UCSD-AML1 (cell line): ENCODE measurements at regions not wholly inside any gene's neighbourhood (a gene's known extent, or its start where the extent isn't known, plus 50 kb on each side); places are given as distances from the start of the nearest gene placed in this dataset.
"Not testable (repeated sequence)": the region's sequence is repeated elsewhere in the genome, so short reads cannot be mapped to it uniquely, and the experiment has no call there.

Experiments used
- DNase-seq: peaks from one replicate; lab custom pipeline; 2025; ENCODE audit not compliant: unreplicated experiment; lab: John Stamatoyannopoulos, UW

DNA sequence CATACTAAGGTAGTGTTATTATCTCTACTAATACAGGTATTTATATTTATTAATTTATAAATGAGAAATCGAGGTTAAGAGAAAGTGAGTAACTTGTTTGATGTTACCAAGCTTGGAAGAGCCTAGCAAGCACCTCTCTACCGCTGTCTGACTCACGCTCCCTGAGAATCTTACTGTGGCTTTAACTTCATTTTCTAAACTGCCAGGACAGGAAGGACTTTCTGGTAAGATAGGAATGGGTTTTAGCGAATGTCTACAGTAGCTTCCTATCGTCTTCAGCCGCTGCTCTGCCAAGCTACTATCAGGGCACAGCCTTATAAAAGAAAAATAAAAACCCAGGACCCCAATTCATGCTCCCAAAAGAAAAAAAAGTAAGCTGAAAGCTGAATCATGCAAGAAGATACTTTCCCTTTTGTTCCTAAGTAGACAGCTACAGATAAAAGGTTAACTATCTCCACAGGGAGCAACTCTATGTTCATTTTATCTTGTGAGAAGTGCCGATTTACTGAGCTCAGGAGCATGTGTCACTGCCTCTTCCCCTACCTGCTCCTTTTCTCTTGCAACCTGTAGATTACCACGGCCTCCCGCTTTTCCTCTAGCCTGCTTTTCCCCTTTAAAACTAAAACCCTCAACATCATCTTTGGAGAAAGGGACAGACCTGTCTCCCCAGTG is 60.2 kb downstream of the THNSL1 start:
- no peak for DNase-seq

DNA sequence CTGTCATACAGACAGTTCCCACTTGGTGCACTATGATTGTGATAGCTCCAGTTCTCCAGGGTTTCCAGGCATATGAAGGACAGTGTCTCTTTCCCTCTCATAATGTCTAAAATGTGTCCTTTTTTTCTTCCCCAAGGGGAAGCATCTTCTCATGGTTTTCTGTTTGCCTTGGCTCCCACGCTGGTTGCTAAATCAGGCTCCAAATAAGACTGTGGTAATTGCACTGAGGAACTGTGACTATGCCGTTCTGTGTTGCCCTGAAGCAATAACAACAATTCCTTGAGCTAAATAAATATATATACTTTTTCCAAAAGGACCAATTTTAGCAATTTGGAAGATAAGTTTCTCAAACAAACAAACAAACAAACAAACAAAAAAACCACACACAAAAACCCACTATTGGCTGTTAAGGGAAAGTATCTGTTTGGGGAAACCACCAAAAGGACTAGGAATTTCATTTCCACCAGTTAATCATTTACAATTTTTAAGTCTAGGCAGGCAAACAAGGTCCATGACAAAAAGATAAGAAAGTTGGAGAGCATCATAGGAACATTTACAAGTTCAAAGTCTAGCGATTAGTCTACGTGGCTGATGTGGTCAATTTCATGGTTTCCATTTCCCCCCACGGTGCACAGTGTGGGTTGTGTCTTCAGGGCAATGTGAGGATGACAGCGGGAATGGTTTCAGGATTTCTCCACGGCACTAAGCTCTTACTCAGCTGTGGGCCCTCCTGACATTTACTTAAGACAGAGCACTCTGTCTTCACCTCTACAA is 62.4 kb downstream of the THNSL1 start:
- DNase-seq = peak; percentile 19

DNA sequence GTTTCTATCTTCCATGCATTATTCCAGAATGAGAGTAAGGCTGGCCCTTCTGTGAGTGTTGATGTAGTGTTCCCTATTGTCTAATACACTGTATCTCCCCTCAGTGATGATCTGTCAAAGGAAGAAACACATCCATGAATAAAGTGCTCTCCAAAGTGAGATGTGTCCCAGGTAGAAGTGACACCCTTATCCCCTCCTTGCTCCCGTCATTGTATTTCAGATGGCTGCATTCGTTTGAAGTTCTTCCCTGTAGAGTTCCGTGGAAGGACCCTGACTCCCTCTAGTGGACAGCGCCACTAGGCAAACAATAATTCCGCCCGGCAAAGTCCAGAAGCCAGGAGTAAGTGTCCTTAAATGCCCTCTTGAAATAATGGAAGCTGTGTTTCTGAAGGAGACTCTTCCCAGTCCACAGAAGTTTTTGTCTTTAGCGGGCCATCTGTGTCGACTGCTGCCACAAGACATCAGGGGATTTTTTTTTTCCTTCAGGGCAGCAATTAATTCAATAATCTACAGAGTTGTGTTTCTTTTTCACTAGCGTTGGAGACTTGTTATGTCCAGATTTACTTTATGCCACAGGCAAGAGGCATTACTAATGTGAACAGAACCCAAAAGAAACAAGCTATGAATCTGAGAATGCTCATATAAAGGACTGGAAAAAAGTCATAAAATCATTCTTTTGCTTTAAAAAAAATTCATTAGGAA is 64.6 kb downstream of the THNSL1 start:
- DNase-seq = peak; percentile 69

DNA sequence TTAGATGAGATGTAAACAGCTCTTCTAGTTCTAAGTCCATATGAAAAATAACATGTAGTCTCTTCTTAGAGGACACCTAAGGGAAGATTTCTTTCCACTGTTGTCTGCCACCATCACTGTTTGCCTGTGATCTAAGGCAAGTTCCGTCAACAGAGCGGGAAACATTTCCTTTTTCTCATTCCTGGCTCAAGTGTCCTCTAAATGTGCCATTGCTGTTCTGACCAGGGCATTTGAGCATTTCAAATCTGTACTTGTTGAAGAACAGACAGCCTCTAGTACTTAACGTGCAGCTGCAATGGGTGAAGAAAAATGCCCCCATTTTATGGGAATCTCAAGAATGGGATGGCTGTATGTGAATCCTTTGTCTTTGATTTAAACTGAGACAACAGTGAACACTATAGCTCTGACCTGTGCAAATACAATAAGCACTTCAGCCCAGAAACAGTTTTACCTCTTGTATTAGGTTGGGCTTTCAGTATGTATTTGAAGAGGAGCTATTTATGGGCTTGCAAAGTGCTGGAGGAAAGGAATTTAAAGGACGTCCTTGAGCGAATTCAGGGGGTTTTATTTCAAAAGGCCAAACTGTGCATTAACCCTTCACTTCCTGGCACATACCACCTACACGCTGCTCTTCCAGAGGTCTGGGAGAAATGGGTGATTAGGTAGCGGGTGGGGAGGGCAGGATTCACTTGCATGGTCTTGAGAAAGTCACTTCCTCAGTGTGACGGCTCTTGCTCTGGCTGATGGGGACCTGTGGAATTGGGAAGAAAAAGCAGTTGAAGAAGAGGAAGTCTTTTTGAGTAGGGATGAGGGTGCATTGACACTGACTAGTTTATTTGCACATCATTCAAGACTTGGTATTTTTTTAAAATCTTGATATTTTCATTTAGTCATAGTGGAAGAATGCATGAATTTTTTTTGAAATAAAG is 66.1 kb downstream of the THNSL1 start:
- peak; percentile 20 for DNase-seq

DNA sequence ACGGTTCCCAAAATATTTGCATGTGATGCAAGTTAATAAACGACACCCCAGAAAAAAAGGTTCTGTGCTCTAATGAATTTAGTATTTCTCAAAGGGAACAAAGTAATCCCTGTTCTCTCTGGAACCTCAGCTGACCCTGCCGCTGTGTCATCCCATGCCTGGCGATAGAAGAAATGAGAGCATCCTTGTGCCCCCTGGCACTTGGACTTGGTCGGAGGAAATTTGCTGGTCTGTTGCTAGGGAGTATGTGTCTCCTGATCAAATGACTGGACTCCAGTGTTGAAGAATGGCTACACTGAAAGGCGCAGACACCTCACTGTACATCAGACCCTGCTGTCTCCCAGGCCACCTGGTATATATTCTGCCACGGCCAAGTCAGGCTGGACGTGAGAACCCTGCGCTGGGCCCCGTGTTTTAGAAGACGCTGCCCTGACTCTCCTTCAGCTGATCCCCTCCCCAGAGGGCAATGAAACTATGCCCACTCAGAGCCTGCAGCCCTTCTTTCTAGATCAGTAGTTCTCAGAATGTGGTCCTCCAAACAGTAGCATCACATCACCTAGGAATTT is 67.2 kb downstream of the THNSL1 start:
- no peak for DNase-seq

DNA sequence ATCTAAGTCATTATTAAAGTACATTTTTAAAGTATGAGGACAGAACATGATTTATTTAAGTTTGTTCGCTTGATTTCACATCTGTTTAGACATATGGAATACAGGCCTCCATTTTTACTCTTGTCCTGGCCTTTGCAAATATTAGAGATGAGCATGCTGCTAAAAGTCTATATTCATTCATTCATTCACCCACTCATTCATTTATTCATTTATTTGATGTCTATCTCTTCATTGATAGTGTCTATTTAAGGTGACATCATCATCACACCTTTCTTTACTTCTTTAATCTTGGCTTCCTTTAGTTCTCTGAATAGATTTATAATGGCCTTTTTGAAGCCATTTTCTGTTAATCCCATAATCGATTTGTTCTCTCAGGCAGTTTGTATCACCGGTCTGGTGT is 68.0 kb downstream of the THNSL1 start:
- no peak for DNase-seq

DNA sequence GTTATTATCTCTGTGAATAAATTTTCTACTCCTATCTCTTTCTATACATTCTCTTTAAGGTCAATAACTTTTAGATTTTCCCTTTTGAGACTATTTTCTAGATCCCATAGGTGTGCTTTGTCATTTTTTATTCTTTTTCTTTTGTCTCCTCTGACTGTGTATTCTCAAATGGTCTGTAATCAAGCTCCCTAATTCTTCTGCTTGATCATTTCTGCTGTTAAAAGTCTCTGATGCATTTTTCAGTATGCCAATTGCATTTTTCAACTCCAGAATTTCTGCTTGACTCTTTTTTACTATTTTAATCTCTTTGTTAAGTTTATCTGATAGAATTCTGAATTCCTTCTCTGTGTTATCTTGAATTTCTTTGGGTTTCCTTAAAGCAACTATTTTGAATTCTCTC is 78.2 kb downstream of the THNSL1 start:
- no peak for DNase-seq

DNA sequence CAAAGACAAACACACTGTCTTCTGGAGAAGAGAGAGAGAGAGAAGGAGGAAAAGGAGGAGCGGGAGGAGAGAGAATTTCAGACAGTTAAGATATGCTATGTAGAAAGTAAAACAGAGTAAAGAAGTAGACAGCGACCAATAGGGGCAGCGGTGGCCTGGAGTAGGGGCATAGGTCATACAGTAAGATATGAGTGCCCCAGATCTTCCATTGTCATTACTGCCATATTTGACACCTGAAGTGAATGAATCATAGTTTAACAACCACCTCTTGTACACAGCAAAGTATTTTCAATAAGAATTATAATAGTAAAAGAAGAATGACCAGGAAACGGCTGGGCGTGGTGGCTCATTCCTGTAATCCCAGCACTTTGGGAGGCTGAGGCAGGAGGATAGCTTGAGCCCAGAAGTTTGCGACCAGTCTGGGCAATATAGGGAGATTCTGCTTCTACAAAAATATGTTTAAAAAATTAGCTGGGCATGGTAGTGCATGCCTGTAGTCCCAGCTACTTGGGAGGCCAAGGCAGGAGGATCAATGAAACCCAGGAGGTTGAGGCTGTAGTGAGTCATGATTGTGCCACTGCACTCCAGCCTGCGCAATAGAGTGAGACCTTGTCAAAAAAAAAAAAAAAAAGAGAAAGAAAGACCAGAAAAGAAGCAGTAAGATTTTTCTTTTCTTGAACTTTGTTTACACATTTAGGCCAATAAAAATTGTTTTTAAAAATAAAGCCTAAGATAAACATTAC is 77.0 kb upstream of the GPR158 start:
- DNase-seq = no peak

DNA sequence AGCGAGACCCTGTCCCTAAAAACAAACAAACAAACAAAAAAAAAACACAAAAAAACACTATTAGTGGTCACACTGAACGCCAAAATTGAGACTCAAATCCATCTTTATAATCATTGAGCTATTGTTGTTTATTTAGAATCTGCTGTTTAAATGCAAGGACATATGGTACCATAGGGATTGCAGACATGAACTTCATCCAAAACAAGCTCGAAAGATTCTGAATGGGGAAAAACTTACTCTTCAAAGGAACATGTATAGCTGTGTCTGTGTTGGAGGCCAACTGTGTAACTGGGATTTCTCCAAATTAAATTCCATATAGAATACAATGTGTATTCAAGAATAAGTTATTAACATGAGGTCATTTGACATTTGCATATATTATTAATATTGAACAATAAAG is 74.7 kb upstream of the GPR158 start:
- no peak for DNase-seq

DNA sequence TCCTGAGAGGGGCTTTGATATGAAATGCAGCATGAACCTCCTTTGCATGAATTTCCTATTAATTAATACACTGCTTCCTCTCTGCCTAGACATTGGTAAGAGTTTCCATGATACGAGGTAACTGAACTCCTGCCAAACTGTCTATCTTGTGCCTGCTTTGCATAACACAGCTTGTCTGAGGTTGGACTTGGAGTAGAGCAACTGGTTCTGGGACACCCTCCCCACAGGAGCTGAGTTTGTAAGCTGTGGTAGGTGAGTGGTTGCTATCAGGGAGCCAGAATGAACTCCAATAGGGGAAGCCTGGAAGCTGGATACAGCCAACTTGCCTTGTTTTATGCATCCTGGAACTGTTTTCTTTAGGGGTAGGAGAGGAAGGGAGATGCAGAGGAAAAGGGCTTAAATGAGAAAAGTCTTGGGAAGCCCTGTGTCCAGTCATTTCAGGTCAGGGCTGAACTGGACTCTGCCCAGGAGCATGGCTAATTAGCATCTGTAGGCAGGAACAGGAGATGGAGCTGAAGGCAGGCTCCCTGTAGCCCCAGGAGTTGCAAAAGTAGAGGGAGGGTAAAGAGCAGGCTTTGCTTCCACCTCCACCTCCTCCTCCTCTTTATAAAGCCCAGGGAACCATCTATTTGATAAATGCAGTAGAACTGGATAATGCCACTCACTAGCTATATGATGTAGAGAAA is 73.2 kb upstream of the GPR158 start:
- no peak for DNase-seq

DNA sequence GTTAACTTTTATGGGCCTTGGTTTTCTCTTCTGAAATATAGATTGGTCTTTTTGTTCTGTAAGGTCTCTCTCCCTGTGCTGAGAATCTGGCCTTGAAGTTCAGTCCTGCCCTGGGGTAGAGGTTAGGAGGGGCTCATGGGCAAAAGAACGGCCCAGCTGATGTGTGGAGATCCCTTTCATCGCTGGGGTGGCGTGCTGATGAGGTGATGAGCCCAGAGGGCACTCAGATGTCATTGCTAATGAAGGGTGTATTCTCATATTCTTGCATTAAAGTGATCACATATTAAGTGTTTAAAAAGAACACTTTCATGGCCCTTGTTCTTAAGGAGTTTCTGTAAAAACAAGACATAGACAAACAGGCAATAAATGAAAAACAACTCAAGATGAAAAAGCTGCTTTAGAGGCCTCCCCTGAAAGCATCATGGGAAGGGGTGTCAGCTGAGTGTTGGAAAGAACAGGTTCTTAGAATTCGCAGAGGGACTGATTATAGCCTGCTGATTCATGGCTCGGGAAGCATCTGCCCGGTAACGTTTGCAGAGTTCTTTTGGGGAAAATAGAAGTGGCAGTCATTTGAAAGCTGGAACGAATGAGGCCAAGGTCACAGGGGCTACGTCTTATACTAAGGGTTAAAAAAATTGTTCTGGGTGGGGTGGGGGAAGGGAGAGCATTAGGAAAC is 72.5 kb upstream of the GPR158 start:
- no peak for DNase-seq

DNA sequence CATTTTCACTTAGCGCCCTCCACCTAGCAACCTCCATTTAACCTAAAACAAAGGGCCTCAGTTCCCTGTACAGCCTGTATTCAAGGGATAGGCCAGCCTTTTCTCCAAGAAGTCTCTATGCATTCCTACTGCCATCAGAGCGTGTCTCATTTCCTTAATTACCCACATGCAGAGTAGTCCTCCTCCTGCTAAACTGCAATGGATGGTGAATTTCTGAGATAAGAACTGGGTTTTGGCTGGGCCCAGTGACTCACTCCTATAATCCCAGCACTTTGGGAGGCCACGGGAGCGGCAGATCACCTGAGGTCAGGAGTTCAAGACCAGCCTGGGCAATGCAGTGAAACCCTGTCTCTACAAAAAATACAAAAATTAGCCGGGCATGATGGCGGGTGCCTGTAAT is 71.1 kb upstream of the GPR158 start:
- DNase-seq = no peak

DNA sequence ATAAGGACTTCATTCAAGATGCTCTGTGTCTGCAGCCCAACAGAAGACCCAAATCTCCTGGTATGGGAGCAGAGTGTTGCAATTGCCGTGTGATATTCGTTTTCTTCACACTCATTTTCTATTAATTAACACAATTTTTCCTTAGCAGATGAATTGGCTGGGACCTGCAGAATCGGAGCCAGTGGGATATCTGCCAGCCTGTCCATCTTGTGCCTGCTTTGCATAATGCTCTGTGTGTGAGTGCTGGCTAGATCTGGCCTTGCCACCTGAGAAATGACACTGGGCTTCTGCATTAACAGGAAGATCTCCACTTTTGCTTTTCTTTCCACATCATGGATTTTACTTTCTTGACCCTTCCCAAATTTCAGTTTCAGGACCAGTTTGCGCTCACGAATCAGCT is 70.4 kb upstream of the GPR158 start:
- DNase-seq = no peak

DNA sequence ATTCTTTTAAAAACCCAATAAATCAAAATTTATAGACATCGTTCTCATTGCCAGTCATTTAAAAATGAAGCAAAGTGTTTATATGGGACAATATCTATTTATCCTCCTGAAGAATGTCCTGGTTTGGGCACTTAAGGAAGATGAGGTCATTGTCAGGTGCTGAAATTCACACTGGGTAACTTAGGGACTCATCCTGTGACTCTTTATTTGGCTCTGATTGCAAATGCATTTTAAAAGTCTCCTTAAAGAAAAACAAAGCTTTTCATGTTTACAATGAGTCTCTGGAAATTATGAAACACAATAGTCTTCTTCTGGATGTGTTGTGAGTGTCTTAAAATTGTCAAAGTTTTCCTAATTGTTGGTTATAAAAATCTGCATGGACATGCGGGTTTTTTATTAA is 69.5 kb upstream of the GPR158 start:
- DNase-seq = no peak

DNA sequence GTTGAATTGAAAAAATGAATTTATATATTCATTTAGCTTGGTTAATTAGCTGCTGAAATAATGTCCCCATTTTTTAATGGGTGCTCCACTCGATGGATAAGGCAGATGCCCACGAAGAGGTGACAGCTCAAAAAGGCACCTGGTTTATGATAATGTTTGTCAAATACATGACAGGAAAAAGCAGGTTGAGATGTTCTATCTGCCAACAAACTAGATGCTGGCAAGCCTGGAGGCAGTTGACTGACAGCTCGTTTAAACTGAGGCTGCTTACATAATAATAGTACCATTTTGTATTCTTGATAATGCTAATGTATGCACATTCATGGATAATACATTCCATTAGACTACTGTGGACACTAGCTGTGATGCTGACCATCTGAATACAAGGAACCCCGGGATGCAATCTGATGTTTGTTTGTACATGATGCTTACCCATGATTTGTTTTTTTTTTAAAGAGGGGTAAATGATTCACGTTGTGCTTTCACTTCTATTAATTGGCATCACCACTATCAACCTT is 69.0 kb upstream of the GPR158 start:
- no peak for DNase-seq

DNA sequence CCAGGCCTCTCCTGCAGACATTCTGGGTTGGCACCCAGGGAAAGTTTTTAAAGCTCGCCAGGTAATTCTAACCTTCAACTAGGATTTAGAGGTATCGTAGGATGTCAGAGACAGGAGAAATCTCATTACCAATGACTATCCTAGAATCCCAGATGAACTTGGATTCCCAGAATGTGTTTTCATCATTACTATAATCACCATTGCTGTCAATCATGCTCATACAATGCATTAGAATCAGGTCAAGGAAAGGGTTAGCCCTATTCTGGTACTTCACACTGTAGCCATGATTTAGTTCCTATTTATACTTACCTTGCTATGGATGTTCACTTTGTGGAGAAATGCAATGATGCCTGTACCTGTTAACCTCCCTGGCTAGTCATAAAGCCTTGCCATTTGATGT is 67.0 kb upstream of the GPR158 start:
- DNase-seq = no peak

DNA sequence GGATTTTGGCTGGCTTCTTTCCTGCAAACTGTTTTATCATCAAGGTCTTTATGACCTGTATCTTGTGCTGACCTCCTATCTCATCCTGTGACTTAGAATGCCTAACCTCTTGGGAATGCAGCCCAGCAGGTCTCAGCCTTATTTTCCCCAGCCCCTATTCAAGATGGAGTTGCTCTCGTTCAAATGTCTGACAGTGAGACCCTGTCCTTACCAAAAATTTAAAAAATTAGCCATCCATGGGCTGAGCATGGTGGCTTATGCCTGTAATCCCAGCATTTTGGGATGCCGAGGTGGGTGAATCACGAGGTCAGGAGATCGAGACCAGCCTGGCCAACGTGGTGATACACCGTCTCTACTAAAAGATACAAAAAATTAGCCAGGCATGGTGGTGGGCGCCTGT is 64.9 kb upstream of the GPR158 start:
- DNase-seq = not testable (repeated sequence)

DNA sequence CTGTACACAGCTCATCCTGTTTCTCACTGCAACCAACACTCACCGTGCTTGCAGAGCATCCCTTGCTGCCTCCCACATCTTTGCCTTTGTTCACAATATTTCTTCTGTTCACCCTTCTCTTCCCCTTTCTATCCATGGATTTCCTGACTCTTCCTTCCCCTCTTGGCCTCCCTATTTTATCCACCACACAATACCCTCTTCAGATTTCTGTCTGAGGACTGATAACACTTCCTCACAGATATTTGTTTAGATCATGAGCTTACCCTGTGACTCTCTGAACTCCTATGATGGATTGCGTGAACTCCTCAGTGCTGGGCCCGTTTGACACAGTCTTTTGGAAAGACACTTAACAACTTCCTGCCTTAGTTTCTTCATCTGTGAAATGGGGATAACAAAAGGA is 62.8 kb upstream of the GPR158 start:
- DNase-seq = no peak
